ENCODE measurements at regions not wholly inside any gene's neighbourhood (a gene's known extent, or its start where the extent isn't known, plus 50 kb on each side); places are given as distances from the start of the nearest gene placed in this dataset.

GRCh38 chr5:96228408-96228807, 204.6 kb downstream of the PCSK1 start:
- TF ChIP-seq CTCF (conservative IDR thresholded peaks at IDR 0.05 in 1 of 2, IDR thresholded peaks at IDR 0.05 in 1 of 2; ENCODE audit: extremely low read depth in 1 of 2, insufficient read depth in 1 of 2, low read depth in 1 of 2, low read length in 2 of 2), result no peak
- no peak for TF ChIP-seq EZH2 (IDR thresholded peaks at IDR 0.05; ENCODE audit: borderline replicate concordance, low read length)

Measured in mammary epithelial cell (primary cell).